ENCODE measurements at regions not wholly inside any gene's neighbourhood (a gene's known extent, or its start where the extent isn't known, plus 50 kb on each side); places are given as distances from the start of the nearest gene placed in this dataset.

DNA sequence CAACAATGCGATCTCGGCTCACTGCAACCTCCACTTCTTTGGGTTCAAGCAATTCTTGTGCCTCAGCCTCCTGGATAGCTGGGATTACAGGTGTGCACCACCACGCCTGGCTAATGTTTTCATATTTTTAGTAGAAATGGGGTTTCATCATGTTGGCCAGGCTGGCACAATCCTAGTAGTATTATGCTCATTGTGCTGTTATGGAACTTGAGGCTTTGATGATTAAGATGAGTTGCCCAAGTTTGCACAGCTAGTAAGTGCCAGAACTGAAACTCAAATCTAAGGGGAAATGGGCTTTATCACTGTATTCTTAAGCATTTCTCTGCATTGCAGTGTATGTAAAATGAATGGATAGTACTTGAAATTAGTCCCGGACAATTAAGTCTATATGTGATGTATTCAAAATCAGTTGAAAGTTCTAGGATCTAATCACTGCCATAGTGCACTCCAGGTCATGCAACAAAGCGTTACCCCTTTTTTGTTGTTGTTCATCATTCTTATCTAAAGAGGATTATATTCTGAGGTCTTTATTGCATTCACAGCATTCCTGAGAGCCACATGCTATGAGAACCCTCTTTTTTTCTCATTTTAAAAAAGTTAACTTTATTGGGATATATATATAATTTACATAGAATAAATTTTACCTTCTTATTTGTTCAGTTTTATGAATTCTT, 378.7 kb upstream of the CNTN6 start:
- WGBS, 2 donors, result 91 to 92% methylated on average over 5 of the region's 5 CpGs
- no peak for DNase-seq
- intact Hi-C loops (cut with DNase I), result no loop called here
- no peaks in the 10 kb centered on the region for H3K27me3 ChIP-seq
- H3K36me3 ChIP-seq, result no peaks in the 10 kb centered on the region
- no peak overlapping the region for H3K27ac ChIP-seq
- no peaks in the 10 kb centered on the region for H3K9me3 ChIP-seq
- no peak overlapping the region for H3K4me3 ChIP-seq (replicated peaks in 1 of 3)
- no peak for TF ChIP-seq POLR2A (IDR thresholded peaks at IDR 0.05)
- no peaks in the 10 kb centered on the region for H3K4me1 ChIP-seq

DNA sequence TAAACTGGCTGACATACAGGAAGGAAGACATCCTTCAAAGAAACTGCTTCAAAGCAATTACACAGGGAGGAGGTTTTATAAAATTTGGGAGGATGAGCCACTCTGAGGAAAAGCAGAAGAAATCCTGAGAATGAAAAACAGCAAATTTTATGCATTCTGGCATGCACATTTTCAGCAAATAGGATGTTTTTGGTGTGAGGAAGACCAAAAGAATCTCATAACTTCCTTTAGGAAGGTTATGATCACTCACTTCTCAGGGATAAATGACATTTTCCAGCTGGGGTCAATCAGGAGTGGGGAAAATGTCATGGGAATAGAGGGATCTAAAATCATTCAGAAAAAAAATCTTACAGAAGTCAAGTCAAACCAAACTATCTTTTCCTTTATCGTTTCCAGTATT, 371.7 kb upstream of the CNTN6 start:
- no peak for TF ChIP-seq POLR2A (IDR thresholded peaks at IDR 0.05)
- TF ChIP-seq, protein P1, sequence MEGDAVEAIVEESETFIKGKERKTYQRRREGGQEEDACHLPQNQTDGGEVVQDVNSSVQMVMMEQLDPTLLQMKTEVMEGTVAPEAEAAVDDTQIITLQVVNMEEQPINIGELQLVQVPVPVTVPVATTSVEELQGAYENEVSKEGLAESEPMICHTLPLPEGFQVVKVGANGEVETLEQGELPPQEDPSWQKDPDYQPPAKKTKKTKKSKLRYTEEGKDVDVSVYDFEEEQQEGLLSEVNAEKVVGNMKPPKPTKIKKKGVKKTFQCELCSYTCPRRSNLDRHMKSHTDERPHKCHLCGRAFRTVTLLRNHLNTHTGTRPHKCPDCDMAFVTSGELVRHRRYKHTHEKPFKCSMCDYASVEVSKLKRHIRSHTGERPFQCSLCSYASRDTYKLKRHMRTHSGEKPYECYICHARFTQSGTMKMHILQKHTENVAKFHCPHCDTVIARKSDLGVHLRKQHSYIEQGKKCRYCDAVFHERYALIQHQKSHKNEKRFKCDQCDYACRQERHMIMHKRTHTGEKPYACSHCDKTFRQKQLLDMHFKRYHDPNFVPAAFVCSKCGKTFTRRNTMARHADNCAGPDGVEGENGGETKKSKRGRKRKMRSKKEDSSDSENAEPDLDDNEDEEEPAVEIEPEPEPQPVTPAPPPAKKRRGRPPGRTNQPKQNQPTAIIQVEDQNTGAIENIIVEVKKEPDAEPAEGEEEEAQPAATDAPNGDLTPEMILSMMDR (IDR thresholded peaks at IDR 0.05), result no peak
- WGBS, 2 donors, result 88 to 89% methylated on average over 1 of the region's 1 CpG
- no peak overlapping the region for H3K4me3 ChIP-seq (replicated peaks in 1 of 3)
- no peaks in the 10 kb centered on the region for H3K9me3 ChIP-seq
- intact Hi-C loops (cut with DNase I), result no loop called here
- no peaks in the 10 kb centered on the region for H3K27me3 ChIP-seq
- no peak for DNase-seq
- no peaks in the 10 kb centered on the region for H3K4me1 ChIP-seq
- no peak overlapping the region for H3K27ac ChIP-seq
- no peaks in the 10 kb centered on the region for H3K36me3 ChIP-seq

DNA sequence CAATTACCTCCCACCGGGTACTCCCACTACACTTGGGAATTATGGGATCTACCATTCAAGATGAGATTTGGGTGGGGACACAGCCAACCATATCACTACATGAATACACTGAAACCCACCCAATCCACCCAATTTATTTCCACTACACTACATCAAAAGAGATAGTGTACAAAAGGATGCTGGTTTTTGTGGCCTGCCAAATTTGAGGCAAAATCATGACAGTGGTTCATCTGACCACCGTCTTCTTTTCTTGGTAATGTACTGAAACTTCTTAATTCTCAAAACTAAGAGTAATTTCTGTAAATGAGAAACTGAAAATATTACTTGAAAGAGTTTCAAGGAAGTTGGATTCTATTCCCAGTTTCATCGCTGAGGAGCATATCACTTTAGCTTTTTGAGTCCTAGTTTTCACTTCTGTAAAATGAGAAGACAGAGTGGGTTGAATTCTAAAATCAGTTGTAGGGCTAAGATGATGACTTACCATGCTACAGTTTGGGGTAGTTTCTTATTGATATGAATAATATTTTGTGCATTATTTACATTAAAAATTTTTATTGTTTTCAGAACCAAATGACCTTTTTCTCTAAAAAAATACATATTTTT, 360.4 kb upstream of the CNTN6 start:
- DNase-seq, result no peak
- Histone ChIP-seq H3K27me3 (no peaks in the 10 kb centered on the region), H3K27ac (no peak overlapping the region), H3K9me3 (no peaks in the 10 kb centered on the region), H3K36me3 (no peaks in the 10 kb centered on the region), H3K4me1 (no peaks in the 10 kb centered on the region), H3K4me3 (replicated peaks in 1 of 3) (no peak overlapping the region)
- 93 to 94% methylated on average over 3 of the region's 3 CpGs for WGBS, 2 donors
- TF ChIP-seq, protein P1 (IDR thresholded peaks at IDR 0.05), result no peak
- no peak for TF ChIP-seq POLR2A (IDR thresholded peaks at IDR 0.05)
- intact Hi-C loops (cut with DNase I), result no loop called here

DNA sequence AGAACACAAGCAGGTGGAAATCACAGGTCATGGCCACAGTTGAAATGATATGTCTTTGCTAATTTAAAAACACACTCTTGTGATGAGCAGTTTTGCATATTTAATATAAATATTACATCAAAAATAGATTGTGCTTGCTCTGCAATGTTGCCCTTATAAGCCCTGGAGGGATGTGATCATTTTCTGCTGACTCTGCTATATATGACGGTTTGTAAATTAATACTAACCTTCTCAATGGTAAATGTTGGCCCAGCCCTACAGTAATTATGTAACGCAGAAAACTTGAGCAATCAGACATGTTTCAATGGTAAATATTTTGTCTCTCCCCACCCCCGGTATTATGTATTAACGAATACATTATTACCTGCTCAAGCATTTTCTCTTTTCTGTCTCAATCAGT, 359.5 kb upstream of the CNTN6 start:
- no peaks in the 10 kb centered on the region for H3K4me1 ChIP-seq
- 90 to 91% methylated on average over 4 of the region's 4 CpGs for WGBS, 2 donors
- no peaks in the 10 kb centered on the region for H3K36me3 ChIP-seq
- no peak overlapping the region for H3K4me3 ChIP-seq (replicated peaks in 1 of 3)
- H3K27me3 ChIP-seq, result no peaks in the 10 kb centered on the region
- H3K27ac ChIP-seq, result no peak overlapping the region
- intact Hi-C loops (cut with DNase I), result no loop called here
- TF ChIP-seq, protein P1 (IDR thresholded peaks at IDR 0.05), result no peak
- TF ChIP-seq POLR2A (IDR thresholded peaks at IDR 0.05), result no peak
- no peaks in the 10 kb centered on the region for H3K9me3 ChIP-seq
- DNase-seq, result no peak

DNA sequence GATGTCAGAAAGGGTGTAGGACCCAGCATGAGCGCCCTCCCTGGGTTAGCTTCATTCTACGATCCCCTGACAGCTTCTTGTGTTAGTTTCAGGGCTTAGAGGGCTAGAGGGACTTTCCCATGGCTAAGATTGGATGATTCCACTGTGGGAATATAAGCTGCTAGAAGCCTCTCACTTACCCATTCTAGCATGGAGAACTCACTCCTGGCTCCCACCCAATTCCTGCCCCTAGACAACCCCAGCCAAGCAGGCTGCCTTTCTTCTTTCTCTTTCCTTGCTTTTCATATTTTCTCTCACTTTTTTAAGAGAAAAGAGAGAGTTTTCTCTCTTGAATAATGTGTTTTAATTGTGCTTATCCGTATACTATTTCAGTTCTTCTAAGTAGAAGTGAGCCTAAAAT, 335.1 kb upstream of the CNTN6 start:
- 34 to 35% methylated on average over 3 of the region's 3 CpGs for WGBS, 2 donors
- peak; percentile 77 to 84 for DNase-seq
- no peak for TF ChIP-seq POLR2A (IDR thresholded peaks at IDR 0.05)
- TF ChIP-seq, protein P1 (IDR thresholded peaks at IDR 0.05), result no peak
- no peaks in the 10 kb centered on the region for H3K9me3 ChIP-seq
- intact Hi-C loops (cut with DNase I), result no loop called here
- H3K4me3 ChIP-seq (replicated peaks in 1 of 3), result no peak overlapping the region
- no peak overlapping the region for H3K27ac ChIP-seq
- no peaks in the 10 kb centered on the region for H3K36me3 ChIP-seq
- H3K4me1 ChIP-seq, result peaks cover 5 to 6% of the 10 kb centered on the region in 2 donors
- no peaks in the 10 kb centered on the region for H3K27me3 ChIP-seq
